AG04450 (cell line): ENCODE measurements at regions not wholly inside any gene's neighbourhood (a gene's known extent, or its start where the extent isn't known, plus 50 kb on each side); places are given as distances from the start of the nearest gene placed in this dataset.

Source experiments
- CTCF ChIA-PET: fragments of 300-600, 350-600 bp; formaldehyde crosslinking; extraction: SDS; loops from one replicate; lab custom pipeline; 2022; ENCODE audit warnings: antibody characterized with exemption, inconsistent platforms; lab: Charles Lee
- POLR2A ChIA-PET: fragments of 350-600 bp; formaldehyde crosslinking; extraction: SDS; loops from one replicate; lab custom pipeline; 2021; ENCODE audit warnings: antibody characterized with exemption, inconsistent platforms; lab: Yijun Ruan, JAX
- DNase-seq: peaks from one replicate; pipeline ENCODE4 v3.0.0-alpha.2; 2011; ENCODE audit warnings: low read depth, low spot score
- H3K27ac ChIP-seq: one replicate; pipeline ENCODE4 v1.5.1; 2012; ENCODE audit warnings: low read depth, low read length, control low read depth
- H3K27me3 ChIP-seq: one replicate; pipeline ENCODE4 v1.6.0; 2012; ENCODE audit warnings: low read length; ENCODE audit not compliant: control insufficient read depth, insufficient read depth
- H3K4me3 ChIP-seq: 2 replicates; pipeline ENCODE4 v1.5.1; 2011; ENCODE audit warnings: mild to moderate bottlenecking, low read depth, low read length, control low read depth
- H3K9me3 ChIP-seq: 2 replicates; pipeline ENCODE4 v1.5.1; 2012; ENCODE audit warnings: low read length; ENCODE audit not compliant: control insufficient read depth, insufficient read depth
- TF ChIP-seq, protein P1 (sequence below): IDR thresholded peaks from 2 replicates; pipeline ENCODE4 v1.5.1; 2011; ENCODE audit warnings: low read depth, low read length, control low read depth, inconsistent platforms

DNA sequence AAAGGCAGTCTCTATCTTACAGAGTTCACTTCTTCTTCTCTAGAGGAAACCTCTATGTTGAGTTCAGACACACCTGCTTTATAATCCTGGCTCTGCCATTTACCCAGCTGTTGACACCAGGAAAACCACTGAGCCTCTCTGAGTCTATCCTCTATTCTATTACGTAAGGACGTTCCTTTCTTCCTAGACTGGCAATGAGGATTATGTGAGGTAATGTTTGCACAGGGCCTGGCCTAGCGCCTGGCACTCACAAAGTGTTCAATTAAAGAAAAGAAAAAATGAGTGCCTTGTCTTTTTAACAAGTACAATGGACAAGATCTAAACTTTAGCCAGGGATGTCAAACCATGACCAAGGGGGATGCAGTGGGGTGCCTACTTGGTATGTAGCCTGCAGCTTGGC is 641.9 kb upstream of the TBX3 start:
- Histone ChIP-seq H3K27me3 (no peaks in the 10 kb centered on the region), H3K4me3 (no peak overlapping the region), H3K9me3 (no peaks in the 10 kb centered on the region), H3K27ac (no peak overlapping the region)
- POLR2A ChIA-PET = no interaction called here
- TF ChIP-seq, protein P1, sequence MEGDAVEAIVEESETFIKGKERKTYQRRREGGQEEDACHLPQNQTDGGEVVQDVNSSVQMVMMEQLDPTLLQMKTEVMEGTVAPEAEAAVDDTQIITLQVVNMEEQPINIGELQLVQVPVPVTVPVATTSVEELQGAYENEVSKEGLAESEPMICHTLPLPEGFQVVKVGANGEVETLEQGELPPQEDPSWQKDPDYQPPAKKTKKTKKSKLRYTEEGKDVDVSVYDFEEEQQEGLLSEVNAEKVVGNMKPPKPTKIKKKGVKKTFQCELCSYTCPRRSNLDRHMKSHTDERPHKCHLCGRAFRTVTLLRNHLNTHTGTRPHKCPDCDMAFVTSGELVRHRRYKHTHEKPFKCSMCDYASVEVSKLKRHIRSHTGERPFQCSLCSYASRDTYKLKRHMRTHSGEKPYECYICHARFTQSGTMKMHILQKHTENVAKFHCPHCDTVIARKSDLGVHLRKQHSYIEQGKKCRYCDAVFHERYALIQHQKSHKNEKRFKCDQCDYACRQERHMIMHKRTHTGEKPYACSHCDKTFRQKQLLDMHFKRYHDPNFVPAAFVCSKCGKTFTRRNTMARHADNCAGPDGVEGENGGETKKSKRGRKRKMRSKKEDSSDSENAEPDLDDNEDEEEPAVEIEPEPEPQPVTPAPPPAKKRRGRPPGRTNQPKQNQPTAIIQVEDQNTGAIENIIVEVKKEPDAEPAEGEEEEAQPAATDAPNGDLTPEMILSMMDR = no peak
- DNase-seq = no peak
- CTCF ChIA-PET = interaction anchor here (0.6 to 0.7 kb wide), 2 partner anchors 192 to 544 kb away, joined by 3 read pairs; no protein-coding TSS in a partner anchor

DNA sequence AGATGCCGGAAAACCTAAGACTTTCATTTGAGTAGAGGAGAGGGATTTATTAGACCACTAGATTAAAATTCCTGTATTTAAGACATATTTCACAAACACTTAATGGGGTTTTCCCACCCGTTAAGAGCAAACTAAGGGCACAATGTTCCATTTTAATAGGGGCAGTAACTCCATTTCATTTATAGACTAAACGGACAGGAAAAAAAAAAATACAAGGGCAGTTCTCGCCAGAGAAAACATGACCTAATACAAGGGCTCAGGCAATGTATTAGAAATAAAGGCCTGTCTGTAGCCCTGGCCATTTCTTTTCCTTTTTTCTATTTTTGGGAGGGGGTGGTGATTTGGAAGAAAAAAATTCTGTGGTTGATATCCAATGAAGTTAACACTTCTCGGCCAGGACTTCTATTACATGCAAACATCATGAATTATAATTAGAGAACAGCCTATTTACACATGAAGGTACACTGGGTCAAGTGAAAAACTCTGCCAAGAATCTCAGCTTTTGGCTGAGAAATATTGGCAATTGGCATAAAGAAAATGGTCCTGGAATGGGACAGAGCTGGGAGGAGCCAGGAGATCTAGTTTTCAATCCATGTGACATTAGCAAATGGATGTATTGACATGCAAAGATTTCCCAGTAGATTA is 641.1 kb upstream of the TBX3 start:
- ChIA-PET POLR2A (no interaction called here), CTCF (no interaction called here)
- no peaks in the 10 kb centered on the region for H3K27me3 ChIP-seq
- H3K4me3 ChIP-seq = no peak overlapping the region
- no peak for DNase-seq
- no peak overlapping the region for H3K27ac ChIP-seq
- TF ChIP-seq, protein P1 = no peak
- no peaks in the 10 kb centered on the region for H3K9me3 ChIP-seq

DNA sequence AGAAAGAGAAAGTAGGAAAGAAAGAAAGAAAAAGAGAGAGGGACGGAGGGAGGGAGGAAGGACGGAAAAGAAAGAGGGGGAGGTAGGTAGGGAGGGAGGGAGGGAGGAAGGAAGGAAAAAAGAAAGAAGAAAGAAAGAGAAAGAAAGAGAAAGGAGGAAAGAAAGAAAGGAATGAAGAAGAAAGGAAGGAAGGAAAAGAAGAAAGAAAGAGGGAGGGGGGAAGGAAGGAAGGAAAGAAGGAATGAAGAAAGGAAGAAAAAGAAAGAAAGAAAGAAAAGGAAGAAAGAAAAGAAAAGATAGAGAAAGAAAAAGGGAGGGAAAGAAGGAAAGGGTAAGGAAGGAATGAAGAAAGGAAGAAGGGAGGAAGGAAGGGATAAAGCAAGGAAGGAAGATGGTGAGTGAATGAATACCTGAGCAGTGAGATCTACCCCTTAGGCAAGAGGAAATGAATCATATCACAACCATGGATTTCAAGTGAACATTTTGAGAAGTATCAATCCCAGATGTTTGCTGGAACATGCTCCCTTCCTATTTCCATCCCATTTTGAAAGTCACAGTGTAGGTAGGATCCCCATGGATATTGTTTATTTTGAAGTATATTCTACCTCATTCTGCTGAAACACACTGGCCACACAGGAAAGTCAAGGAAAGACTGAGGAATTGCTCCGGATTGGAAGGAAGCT is 639.4 kb upstream of the TBX3 start:
- peak; percentile 32 for DNase-seq
- TF ChIP-seq, protein P1 = no peak
- POLR2A ChIA-PET = no interaction called here
- no peaks in the 10 kb centered on the region for H3K9me3 ChIP-seq
- CTCF ChIA-PET = no interaction called here
- no peak overlapping the region for H3K4me3 ChIP-seq
- no peaks in the 10 kb centered on the region for H3K27me3 ChIP-seq
- no peak overlapping the region for H3K27ac ChIP-seq

DNA sequence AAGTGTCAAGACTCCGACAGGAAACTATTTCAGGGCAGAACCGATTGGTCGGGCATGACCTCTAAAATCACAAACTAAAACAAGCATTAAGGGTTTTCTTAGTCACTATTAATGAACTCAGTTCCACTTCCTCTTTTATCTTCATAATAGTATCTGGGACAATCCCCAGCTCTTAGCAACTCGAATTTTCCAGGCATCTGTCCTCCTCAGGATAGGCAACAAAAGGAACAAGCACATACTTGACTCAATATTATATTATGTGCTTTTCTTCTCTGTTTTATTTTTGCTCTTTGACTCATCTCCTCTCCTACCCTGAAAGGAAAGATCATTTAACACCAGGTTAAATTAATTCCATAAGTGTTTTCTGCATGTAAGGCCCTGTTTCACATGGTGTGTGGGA is 638.3 kb upstream of the TBX3 start:
- no peak for DNase-seq
- TF ChIP-seq, protein P1 = no peak
- no peaks in the 10 kb centered on the region for H3K27me3 ChIP-seq
- CTCF ChIA-PET = no interaction called here
- no peak overlapping the region for H3K4me3 ChIP-seq
- H3K9me3 ChIP-seq = no peaks in the 10 kb centered on the region
- POLR2A ChIA-PET = interaction anchor here (0.7 kb wide), 1 partner anchor 32 kb away, joined by 4 read pairs; no protein-coding TSS in a partner anchor
- no peak overlapping the region for H3K27ac ChIP-seq

DNA sequence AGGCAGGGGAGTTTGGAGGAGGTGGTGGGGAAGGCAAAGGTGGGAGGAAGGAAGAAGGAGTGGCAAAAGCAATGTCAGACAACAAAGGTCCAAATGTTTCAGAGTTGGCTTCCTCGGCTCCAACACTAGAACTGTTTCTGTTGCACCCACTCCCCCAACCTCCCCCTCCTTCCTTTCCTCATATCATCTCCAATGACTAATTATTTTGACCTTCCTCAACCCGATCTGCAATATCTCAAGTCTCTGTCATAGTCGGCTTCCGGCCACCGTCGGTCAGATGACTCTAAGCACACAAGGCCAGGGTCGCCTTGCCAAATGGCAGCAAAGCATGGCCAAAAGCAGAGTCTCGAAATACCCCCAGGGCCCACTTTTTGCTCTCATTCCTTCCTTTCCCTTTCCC is 637.0 kb upstream of the TBX3 start:
- no peak for DNase-seq
- CTCF ChIA-PET = no interaction called here
- H3K4me3 ChIP-seq = no peak overlapping the region
- TF ChIP-seq, protein P1 = no peak
- H3K27ac ChIP-seq = no peak overlapping the region
- H3K9me3 ChIP-seq = no peaks in the 10 kb centered on the region
- no peaks in the 10 kb centered on the region for H3K27me3 ChIP-seq
- POLR2A ChIA-PET = no interaction called here
